ENCODE measurements at regions not wholly inside any gene's neighbourhood (a gene's known extent, or its start where the extent isn't known, plus 50 kb on each side); places are given as distances from the start of the nearest gene placed in this dataset.
"Not testable (repeated sequence)": the region's sequence is repeated elsewhere in the genome, so short reads cannot be mapped to it uniquely, and the experiment has no call there.

DNA sequence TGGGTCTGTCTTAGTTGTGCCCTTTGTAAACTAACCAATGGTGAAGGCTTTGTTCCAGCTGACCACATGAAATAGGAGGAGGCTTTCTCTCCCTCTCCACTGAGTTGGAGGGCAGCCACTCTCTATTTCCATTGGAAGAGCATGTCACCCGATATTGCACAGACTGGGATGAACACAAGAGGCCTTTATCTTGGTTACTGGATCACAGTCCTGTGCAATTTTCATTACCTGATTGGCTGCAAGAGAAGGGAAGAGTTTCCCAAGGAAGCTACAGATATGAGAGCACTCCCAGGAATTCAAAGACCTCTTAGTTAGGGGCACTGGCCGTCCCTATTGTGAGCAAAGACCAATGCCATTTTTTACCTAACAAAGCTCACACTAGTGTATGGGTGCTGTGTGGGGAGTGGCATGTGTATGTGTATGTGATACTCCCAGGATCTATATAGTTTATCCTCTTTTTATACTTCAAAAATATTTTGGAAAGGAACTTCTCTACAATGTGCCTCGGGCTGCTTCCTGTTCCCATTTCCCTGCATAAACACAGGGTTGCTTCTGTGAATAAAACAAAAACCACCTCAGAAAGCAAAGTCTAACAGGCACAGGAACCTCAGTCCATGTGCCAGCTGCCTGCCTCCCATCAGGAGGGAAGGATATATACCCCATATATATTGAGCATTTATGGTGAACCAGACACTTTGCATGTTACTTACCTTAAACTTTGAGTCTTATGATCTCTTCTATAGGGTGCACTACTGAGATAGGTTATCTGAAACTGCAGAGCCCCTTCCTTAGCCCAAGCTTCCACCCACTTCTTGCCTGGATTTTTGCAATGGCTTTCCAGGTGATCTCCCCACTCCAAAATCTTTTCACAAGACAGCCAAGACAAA is 126.5 kb downstream of the RASSF10 start:
- DNase-seq (ENCODE audit: low spot score), result peak; percentile 69
- no peak for FAIRE-seq

DNA sequence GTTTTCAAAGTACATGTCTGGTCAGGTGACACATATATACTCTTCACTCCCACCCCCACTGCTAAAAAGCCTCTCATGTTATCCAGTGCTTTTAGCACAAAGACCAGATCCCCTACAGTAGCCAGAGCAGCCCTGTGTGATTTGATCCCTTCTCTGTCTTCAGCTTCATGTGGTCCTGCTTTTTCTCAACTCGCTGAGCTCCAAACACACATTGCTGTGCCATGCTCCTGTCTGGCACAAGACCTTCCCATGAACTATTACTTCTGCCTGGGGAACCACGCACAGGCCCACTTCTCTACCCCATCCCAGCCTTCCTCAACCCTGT is 127.1 kb downstream of the RASSF10 start:
- FAIRE-seq, result no peak
- no peak for DNase-seq (ENCODE audit: low spot score)

DNA sequence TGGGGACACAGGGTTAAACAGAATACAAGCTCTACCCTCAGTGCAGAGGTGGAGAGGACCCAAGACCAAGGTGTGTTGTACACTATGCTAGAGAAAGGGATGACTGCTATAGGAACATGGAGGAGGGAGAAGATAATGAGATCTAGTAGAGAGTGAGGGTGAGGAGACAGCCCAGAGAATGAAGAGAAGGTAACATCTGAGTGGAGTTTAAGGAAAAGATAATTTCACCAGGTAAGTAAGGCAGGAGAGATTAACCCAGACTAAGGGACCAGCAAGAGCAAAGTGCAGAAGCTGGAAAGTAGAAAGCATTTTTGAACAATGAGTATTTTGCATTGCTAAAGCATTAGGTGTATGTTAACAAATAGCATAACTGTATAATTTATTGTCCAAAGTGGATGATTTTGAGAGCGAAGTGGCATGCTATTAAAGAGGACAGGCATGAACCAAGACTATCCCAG is 128.8 kb downstream of the RASSF10 start:
- DNase-seq (ENCODE audit: low spot score), result no peak
- FAIRE-seq, result no peak

DNA sequence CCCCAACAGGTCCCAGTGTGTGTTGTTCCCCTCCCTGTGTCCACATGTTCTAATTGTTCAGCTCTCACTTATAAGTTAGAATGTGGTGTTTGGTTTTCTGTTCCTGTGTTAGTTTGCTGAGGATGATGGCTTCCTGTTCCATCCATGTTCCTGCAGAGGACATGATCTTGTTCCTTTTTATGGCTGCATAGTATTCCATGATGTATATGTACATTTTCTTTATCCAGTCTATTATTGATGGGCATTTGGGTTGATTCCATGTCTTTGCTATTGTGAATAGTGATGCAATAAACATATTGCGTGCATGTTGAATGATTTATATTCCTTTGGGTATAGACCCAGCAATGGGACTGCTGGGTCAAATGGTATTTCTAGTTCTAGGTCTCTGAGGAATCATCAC is 130.0 kb downstream of the RASSF10 start:
- not testable (repeated sequence) for FAIRE-seq; DNase-seq (ENCODE audit: low spot score)

DNA sequence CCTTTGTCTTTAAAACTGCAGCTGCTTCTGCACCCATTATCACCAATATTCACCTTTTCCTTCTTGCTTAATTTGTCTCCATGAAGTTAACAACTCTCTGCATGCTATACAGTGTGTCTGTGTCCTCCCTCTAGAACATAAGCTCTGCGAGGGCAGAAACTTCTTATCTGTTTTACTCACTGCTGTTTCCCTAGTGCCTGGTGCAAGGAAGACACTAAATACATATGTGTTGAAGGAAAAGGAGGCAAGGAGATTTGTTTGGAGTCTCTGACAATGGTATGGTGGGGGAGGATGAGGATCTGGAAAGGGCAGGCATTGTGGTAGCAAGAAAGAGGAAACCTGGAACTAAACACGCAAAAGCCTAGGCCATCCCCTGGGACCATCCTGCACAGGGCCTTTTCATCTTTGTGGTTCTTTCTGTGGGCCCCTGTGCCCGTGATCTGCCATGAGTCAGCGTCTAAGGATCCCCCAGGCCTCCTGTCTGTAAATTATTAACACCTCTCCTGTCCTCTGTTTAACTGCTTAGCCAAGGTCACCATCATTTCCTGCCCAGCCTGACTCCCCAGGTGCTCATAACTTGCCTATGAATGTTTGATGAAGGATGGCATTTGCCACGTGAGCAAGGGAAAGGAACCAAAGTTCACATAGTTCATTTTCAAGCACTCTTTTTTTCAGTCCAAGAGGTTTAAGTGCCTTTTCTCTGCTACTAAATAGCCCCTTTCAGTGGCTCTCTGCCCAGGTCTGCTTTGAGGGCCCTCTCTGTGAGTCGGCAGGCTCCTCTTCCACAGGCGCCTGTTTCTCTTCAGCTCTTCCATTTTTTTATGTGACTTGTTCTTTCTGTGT is 131.1 kb downstream of the RASSF10 start:
- FAIRE-seq, result peak; percentile 30

DNA sequence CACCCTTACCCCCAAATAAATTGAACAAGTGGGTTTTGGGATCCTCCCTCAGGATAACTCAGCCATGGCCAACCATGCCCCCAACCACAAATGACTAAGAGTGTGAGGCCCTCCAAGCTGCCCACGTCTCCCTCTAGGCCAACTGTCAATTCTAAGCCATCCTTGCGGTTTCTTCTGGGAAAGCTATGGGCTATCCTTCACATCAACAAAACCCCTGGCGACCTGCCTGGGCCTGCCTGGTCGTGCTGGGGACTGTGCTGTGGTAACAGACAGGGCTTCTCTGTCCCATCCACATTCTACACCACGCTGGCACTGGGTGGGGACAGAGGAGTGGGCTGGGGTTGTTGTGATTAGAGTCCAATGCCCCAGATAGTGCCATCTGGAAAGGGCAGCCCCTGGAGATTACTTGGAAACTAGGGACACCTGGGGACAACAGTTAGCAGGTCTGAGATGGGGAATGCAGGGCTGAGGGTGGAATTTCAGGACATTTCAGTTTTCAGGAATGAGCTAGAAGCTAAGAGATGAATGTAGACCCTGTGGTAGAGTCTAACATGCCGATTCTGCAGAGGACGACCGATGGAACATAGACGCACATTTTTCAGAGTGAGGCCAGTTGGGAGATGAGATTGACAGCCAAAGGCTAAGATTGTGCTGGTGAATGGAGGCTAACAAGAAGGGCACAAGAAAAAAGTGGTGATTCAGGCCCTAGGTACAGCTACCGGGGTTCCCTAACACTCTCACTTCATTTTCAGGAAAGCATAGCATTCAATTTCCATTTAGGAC is 131.9 kb downstream of the RASSF10 start:
- FAIRE-seq, result no peak
- DNase-seq (ENCODE audit: low spot score), result peak; percentile 50

More for the DNA sequence above, 131.1 kb downstream of the RASSF10 start:
- peak; percentile 83 for DNase-seq (ENCODE audit: low spot score)

DNA sequence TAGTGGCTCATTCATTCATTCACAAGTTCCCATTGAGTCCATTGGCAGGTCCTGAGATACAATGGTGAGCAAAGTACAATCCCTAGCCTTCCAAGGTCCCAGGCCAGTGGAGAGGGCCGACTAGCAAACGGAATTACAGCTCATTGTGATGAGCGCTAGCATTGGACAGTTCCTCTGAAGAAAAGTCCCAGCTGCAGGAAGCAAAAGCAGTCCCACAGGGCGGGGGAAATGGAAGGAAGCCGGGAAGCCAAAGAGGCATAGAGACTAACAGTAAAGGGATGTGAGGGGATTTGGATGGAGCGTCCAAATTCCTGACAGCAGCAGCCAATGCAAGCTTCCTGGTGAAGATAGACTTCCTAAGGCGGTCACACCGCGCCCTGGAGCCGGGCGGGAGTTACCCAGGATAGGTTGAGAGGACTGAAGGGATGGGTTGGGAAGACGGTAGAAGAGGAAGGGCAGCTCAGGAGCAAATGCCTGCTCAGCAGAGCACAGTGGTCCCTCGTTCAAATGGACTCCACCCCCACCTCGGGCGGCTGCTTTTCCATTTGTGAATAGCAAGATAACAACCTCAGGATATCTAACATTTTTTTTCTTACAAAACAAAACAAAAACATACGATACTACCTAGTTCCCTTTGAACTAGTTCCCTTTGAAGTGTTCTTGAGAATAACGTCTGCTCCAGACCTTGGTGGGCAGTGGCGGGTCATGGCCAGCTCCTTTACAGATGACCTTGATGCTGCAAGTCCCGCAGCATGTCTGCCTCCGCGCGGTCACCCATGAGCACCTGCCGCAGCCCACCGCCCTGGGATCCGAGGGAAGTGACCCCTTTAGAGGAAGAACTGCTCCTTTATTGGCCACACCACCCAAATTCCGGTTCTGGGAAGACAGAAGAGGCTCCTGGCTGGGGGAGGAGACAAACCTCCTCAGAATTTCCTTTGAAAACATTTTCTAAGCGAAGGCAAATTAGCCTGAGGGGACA is 132.9 kb downstream of the RASSF10 start:
- DNase-seq (ENCODE audit: low spot score) (no peak), FAIRE-seq (no peak)

DNA sequence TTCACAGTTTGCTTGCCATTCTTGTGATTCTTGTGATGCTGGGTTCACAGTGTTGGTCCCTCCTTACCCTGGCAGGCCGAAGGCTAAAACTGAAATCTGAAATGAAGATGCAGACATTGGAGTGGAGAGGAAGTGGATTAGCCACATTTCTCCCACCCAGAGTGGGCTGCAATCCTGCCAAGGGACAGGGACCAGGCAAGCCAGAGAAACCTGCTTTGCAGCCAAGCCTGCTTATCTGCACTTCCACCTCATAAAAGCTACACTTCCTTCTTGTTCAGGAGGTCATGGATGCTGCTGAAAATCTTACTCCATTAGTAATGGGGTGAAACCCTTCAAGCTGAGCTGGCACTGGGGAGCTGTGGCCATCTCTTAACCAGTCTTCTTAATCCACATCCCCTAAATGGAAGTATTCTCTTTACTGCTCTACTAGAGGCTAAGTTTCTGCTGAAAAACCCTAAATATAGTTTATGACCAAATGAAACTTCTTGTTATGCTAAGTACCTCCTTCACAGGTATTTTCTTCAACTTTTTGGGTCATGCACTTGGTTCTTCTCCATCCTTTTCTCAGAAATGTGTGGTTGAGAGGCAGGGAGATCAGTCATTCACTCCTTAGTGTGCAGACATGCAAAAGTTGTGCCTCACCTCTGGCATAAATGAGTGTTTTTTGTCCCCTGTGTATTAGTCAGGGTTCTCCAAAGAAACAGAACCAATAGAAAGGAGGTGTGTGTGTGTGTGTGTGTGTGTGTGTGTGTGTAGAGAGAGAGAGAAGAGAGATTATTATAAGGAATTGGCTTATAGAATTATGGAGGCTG is 133.9 kb upstream of the BMAL1 start:
- DNase-seq (ENCODE audit: low spot score) (no peak), FAIRE-seq (no peak)

DNA sequence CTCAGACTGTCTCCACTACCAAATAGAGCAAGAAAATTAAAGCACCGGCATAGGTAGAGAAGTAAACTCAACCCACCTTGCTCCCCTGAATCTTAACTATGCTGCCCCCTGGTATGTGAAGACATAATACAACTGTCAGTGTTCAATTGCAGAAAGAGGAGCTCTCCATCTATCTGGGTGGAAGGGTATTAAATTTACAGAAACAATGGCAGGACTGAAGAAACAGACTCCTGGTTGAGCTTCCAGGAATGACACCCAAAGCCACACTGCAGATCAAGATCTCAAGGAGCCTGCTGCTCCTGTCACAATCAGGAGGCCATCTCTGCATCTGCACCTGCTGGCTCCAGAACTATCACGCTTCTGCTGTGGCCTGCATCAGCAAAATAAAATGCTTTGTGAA is 132.1 kb upstream of the BMAL1 start:
- FAIRE-seq, result no peak
- no peak for DNase-seq (ENCODE audit: low spot score)

DNA sequence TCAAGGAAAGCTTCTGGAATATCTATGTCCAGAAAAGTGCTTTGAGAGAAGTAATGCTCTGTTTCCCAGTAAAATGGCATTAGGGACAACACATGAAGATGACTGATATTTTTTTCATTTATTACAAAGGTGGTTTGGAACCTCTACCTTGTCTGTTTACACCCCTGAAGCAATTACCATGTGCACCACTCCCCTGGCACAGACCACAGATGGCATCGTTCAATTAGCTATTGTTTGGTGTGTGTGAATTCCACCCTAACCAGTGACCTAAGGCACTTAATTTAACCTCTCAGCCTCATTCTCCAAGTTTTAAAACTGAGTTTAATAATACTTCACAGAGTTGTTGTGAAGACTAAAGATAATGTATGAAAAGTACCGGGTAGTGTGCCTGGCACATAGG is 127.6 kb upstream of the BMAL1 start:
- no peak for DNase-seq (ENCODE audit: low spot score)
- FAIRE-seq, result no peak

DNA sequence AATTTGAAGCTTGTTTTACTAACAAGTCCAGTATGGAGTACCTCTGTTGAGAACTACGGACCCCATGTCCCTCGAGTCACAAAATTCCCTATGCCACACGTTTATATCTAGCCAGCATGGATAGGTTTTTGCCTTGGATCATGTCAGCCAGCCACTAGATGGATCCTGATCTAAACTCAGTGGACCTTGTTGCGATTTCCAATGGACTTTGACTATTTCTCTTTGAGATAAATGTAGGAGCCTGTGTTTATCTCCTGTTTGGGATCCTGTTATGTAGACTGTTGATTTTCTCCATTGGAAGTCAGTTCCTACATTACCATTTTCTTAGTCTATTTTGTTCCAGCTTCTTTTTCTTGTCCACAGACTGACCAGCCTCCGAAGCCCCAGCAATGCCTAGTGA is 127.1 kb upstream of the BMAL1 start:
- FAIRE-seq (no peak), DNase-seq (ENCODE audit: low spot score) (no peak)

DNA sequence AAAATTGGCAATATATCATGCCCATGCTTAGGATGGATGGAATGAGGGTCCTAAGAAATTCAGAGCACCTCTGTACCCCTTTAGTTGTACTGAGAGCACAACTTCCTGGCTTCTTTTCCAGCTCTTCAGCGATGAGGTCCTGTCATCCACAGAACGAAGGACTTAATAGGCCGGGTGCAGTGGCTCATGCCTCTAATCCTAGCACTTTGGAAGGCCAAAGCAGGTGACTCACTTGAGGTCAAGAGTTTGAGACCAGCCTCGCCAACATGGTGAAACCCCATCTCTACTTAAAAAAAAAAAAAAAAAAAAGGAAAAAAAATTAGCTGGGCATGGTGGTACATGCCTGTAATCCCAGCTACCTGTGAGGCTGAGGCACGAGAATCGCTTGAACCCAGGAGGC is 125.3 kb upstream of the BMAL1 start:
- no peak for FAIRE-seq
- DNase-seq (ENCODE audit: low spot score), result no peak

DNA sequence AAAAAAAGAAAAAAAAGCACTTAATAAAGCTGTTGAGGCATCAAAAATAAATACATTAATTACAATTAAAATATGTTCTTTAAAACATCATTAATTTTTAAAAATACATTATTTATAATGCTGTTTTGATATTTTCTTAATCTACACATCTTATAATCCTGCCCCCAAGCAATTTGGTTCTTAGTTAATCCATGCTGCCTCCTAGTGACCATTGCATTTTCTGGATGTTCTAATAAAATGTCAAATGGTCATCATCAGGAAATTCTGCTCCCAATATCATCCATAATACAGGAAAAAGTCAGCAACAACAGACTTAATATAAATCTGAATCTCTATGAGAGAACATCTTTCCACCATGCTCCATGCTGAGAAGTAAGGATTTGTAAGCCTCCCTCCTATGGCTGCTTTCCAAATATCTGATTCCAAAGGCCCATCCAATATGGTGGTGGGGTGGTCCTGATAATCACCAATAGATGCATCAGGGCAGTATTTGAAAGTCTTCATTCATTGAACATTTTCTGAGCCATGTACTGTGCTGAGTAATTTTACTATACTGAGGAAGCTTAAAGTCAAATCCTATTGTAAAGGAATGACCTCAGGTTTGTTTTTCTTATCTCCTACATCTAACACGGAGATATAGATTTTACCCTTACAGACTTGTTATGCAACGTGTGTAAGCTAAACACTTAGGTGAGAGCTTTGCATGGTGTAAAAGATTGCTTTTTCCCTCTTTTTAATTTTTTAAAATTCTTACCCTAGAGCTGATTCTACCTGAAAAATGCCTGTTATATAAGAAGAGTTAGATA is 124.7 kb upstream of the BMAL1 start:
- DNase-seq (ENCODE audit: low spot score), result no peak
- no peak for FAIRE-seq

DNA sequence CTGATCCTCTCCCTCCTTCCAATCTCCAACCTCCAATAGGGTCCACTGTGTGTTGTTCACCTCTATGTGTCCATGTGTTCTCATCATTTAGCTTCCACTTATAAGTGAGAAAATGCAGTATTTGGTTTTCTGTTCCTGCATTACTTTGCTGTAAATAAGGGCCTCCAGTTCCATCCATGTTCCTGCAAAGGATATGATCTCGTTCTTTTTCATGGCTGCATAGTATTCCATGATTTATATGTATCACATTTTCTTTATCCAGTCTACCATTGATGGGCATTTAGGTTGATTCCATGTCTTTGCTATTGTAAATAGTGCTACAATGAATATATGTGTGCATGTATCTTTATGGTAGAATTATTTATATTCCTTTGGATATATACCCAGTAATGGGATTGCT is 123.2 kb upstream of the BMAL1 start:
- not testable (repeated sequence) for FAIRE-seq; DNase-seq (ENCODE audit: low spot score)

DNA sequence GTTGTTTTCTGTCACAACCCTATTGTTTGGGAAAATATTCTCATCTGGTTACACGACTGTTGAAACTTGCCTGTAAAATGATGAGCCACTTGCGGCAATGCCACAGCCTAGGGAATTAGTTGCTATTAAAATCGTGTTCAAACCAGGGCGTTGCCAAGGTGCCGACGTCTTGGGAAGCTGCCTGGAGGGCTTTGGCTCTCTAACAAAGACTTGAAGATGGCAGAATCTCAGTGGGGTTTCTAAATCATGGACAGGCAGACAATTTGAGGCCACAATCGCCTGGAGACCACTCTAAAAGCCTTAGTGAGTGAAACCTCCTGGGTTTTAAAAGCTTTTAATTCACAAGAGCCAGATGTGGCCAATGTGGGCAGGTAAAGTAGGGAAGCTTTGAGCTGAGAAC is 117.2 kb upstream of the BMAL1 start:
- DNase-seq (ENCODE audit: low spot score), result no peak
- FAIRE-seq, result no peak

DNA sequence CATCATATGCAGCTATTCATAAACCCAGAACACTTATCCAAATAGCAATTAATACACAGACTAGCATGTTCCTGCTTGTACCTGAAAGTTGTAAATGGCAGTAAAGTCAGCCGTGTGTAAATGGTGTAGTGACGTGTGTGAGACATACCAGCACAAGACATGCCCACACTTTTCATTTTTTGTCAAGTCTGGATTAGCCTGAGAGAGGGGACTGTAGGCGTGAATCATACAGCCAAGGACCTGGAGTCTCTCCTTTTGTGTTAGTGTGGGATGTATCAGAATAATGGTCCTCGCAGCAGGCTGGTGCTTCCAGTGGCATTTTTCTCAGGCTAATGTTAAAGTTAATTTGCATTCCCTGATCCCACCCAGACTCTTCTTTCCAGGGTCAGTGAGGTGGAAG is 116.8 kb upstream of the BMAL1 start:
- FAIRE-seq, result peak; percentile 27

DNA sequence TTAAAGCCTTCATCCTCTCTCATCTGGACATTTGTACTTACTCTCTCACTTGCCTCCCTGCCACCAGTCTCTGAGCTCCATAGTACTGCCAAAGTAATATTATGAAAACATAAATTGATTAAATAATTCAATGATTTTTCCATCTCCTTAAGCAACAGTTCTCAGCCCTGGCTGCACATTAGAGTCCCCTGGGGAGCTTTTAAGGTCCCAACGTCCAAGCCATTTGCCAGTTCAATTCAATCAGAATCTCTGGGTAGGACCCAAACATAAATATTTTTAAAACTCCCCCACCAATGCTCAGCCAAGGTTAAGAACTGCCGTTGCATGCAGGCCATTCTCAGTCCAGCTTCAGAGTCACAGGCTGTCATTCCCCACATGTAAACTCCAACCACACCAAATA is 114.4 kb upstream of the BMAL1 start:
- FAIRE-seq, result no peak
- DNase-seq (ENCODE audit: low spot score), result no peak

More for the DNA sequence above, 116.8 kb upstream of the BMAL1 start:
- DNase-seq (ENCODE audit: low spot score), result no peak

DNA sequence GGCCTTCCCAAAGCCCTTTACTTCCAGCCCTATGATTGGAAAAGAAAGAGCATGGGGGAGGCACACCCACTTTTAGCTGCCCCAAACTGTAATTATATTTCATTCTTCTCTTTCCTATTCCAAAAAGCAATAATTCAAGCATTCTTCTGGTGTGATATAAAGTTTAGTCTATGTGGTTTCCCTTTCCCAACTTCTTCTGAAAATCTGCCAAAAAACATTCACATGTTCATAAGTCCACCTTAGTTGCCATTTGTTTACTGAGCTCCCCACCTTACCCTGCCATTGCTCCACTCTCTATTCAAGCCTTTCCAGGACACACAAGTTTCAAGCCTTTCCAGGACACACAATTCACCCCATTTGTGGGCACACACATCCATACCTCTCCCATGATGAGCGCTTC is 111.6 kb upstream of the BMAL1 start:
- FAIRE-seq (no peak), DNase-seq (ENCODE audit: low spot score) (no peak)

DNA sequence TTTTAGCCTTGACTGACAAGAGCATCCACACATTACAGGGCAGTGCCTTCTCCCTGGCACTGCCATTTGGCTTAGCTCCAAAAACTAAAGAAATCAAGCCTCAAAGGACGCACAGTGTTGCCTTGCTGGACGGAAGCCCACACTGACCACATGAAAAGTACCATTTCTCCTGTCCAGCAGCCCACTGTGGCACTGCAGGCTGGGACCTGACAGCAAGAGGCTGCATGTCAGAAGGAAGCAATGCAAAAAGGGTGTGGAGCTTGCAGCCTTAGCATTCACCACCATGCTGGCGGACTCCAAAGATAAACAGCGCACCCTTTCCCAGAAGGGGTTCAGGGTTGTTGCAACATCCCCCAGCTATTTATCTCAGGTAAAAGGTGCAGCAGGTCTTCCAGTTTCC is 109.3 kb upstream of the BMAL1 start:
- no peak for FAIRE-seq
- no peak for DNase-seq (ENCODE audit: low spot score)

All from urothelium cell line (cell line).